ENCODE measurements at regions not wholly inside any gene's neighbourhood (a gene's known extent, or its start where the extent isn't known, plus 50 kb on each side); places are given as distances from the start of the nearest gene placed in this dataset.

DNA sequence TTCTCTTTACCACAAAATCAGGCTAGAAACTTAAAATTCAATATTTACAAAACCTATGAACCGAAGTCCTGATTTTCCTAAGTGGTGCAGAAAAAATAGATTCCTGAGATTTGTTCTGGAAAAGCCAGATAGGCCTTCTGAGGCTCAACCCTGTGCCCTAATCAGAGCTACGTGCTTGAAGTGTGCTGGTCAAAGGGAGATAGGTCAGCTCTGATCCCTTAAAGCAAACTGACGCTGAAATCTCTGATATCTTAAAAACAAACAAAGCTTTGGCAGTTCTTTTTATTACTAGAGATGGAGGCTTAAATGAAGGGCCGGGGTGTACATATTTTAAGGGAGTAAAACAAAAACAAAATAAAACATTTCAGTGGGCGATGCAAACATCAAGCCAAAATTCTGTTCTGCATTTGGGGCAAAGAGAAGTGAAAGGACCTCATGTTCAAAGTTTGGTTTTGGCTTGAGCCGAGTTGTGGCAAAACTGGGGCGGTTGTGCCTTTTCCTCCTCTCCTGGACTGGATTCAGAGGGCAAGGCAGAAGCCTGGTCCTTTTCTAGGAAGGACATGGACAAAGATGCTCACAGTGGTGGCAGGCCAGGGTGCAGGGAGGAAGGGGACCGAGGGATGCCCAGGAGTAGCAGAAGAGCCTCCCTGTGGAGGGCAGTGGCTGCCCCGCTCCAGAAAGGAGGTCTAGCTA, 295.0 kb downstream of the CDCA7 start:
- no peak for DNase-seq (ENCODE audit: low spot score)
- TF ChIP-seq CTCF (IDR thresholded peaks at IDR 0.05; ENCODE audit: borderline replicate concordance, control extremely low read depth, extremely low read depth, insufficient read depth, missing control alignments): no peak
- in situ Hi-C loops (cut with MboI; ENCODE audit: low sequenced_read_pairs, unreplicated experiment): no loop called here

DNA sequence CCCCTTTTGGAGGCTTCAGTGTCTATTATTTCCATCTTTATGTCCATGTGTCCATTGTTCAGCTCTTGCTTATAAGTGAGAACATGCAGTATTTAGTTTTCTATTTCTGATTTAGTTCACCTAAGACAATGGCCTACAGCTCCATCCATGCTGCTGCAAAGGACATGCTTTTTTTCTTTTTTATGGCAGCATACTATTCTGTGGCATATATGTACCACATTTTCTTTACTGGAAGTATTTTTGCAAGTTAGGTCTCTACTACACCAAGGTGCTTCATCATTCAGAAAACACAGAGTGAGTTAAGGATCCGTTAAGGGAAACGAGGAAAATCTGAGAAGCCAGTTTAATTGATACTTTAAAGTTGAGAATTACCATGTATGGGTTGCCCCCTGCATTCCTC, 297.2 kb downstream of the CDCA7 start:
- no peak for TF ChIP-seq CTCF (IDR thresholded peaks at IDR 0.05; ENCODE audit: borderline replicate concordance, control extremely low read depth, extremely low read depth, insufficient read depth, missing control alignments)
- DNase-seq (ENCODE audit: low spot score): no peak
- in situ Hi-C loops (cut with MboI; ENCODE audit: low sequenced_read_pairs, unreplicated experiment): no loop called here

- in situ Hi-C loops (cut with MboI; ENCODE audit: low sequenced_read_pairs, unreplicated experiment): no loop called here
- no peak for DNase-seq (ENCODE audit: low spot score)
- no peak for TF ChIP-seq CTCF (IDR thresholded peaks at IDR 0.05; ENCODE audit: borderline replicate concordance, control extremely low read depth, extremely low read depth, insufficient read depth, missing control alignments)
These were observed 297.6 kb downstream of the CDCA7 start for GRCh38 chr2:173652311-173652710.

DNA sequence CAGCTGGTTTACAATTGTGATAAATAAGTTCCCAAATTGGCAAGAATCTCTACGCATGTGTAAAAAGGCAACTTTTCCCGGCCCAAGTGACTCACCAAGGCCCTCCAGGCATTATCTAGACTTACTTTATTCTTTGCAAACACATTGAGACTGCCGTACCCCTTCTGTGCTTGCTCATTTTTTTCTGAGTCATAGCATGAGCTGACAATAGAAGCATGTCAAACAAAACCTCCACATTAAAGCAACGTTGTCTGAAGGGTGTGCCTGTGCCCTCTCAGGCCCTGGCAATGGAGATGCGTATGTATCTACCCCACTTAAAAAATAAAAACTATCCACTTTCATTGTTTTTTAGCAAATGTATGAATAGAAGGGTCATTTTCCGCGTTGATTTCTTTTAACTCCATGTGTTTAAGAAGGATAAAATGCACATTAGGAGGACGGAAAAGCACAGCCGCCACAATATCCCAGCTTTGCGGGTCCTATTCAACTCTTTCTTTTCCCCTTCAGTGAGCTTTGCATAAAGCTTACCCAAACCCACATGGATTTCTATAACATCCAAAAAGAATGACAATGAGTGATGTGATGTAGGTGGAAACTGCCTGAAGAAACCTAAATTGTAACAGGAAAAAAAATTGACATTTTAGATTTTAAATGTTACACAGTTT, 298.2 kb downstream of the CDCA7 start:
- no peak for TF ChIP-seq CTCF (IDR thresholded peaks at IDR 0.05; ENCODE audit: borderline replicate concordance, control extremely low read depth, extremely low read depth, insufficient read depth, missing control alignments)
- in situ Hi-C loops (cut with MboI; ENCODE audit: low sequenced_read_pairs, unreplicated experiment): no loop called here
- DNase-seq (ENCODE audit: low spot score): no peak

DNA sequence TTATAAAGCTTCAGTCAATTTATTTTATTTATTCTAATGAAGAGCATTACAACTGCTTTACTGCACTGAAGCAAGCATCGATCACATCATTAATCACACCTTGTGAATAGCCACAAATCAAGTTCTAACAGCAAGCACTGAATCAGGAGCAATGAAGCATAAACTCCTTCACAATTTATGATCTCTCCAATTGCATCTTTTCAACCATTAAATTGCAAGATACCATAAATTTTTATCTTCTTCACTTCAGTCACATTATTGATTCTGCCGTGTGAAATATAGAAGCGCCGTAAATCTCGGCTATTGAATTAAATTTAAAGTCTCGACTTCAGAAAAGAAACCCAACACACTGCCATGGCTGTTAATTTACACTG, 298.7 kb downstream of the CDCA7 start:
- DNase-seq (ENCODE audit: low spot score): no peak
- in situ Hi-C loops (cut with MboI; ENCODE audit: low sequenced_read_pairs, unreplicated experiment): no loop called here
- no peak for TF ChIP-seq CTCF (IDR thresholded peaks at IDR 0.05; ENCODE audit: borderline replicate concordance, control extremely low read depth, extremely low read depth, insufficient read depth, missing control alignments)

DNA sequence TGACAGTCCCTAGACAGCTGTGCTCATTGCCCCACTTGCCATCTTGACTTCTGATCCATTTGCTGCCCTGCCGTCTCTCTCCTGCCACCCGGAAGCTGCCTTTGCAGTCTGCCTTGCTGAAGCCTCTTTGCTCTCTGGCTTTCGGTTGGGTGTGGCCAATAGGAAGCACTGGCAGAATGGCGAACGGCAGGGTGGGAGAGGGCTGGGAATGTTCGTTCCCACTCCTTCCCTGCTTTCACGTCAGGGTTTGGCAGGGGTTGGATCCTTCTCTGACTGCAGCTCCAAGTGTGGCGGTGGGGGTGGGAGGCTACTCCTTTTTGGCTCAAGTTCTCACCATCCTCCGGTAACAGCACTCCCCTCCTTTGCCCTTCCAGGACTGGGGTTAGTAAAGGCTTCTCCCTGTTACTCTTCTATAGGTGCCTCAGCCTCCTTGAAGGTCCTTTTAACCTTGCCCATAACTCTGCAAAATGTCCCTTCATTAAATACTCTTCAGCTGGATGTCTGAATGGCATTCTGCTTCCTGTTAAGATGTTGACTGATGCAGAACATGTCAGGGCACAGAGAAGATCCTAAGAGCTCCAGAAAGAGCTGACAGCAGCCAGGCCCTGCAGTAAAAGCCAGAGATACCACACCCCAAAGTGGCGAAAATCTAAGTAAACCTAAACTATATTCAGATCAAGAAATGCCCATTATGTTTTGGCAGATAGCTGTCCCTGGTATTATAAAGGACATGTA, 299.7 kb downstream of the CDCA7 start:
- DNase-seq (ENCODE audit: low spot score): no peak
- no peak for TF ChIP-seq CTCF (IDR thresholded peaks at IDR 0.05; ENCODE audit: borderline replicate concordance, control extremely low read depth, extremely low read depth, insufficient read depth, missing control alignments)
- in situ Hi-C loops (cut with MboI; ENCODE audit: low sequenced_read_pairs, unreplicated experiment): no loop called here

Measured in GM13976 (cell line).